GM23338 (cell line): ENCODE measurements at regions not wholly inside any gene's neighbourhood (a gene's known extent, or its start where the extent isn't known, plus 50 kb on each side); places are given as distances from the start of the nearest gene placed in this dataset.

Source experiments
- ATAC-seq: fragments of 200-7000 bp; cut with Tn5 transposase; 3 replicates; pipeline ENCODE4 v1.9.1; 2020
- DNase-seq: peaks from one replicate; pipeline ENCODE4 v3.0.0-alpha.2; 2015; ENCODE audit warnings: low spot score
- H2AFZ ChIP-seq: fragments of 200-600 bp; sonication (generic); 2 replicates; pipeline ENCODE4 v1.8.0; 2016; ENCODE audit warnings: antibody characterized with exemption, mild to moderate bottlenecking, moderate library complexity
- H3F3A ChIP-seq: fragments of 200-600 bp; sonication (generic); replicated peaks from 2 replicates; pipeline ENCODE4 v1.8.0; 2017; ENCODE audit warnings: antibody characterized with exemption, mixed run types, low read depth
- H3K27ac ChIP-seq: fragments of 200-600 bp; sonication (generic); 2 replicates; pipeline ENCODE4 v1.6.1; 2016; ENCODE audit warnings: low read depth
- H3K27me3 ChIP-seq: fragments of 200-600 bp; sonication (generic); 2 replicates; pipeline ENCODE4 v1.8.0; 2016; ENCODE audit warnings: mild to moderate bottlenecking, mixed run types, moderate library complexity; ENCODE audit not compliant: insufficient read depth
- H3K36me3 ChIP-seq: fragments of 200-600 bp; sonication (generic); 2 replicates; pipeline ENCODE4 v1.8.0; 2016; ENCODE audit warnings: mild to moderate bottlenecking; ENCODE audit not compliant: insufficient read depth
- H3K4me1 ChIP-seq: fragments of 200-600 bp; sonication (generic); 2 replicates; pipeline ENCODE4 v1.8.0; 2016; ENCODE audit warnings: mild to moderate bottlenecking, moderate library complexity; ENCODE audit not compliant: insufficient read depth
- H3K4me2 ChIP-seq: fragments of 200-600 bp; sonication (generic); 2 replicates; pipeline ENCODE4 v1.7.1; 2017; ENCODE audit warnings: mixed run types
- H3K4me3 ChIP-seq: fragments of 200-600 bp; sonication (generic); 2 replicates; pipeline ENCODE4 v1.6.1; 2016; ENCODE audit warnings: mixed run types
- H3K79me2 ChIP-seq: fragments of 200-600 bp; sonication (generic); replicated peaks from 2 replicates; pipeline ENCODE4 v1.8.0; 2017; ENCODE audit warnings: mild to moderate bottlenecking; ENCODE audit not compliant: insufficient read depth
- H3K9me2 ChIP-seq: fragments of 200-600 bp; sonication (generic); 2 replicates; pipeline ENCODE4 v1.8.0; 2017; ENCODE audit not compliant: insufficient read depth
- H4K20me1 ChIP-seq: fragments of 200-600 bp; sonication (generic); replicated peaks from 2 replicates; pipeline ENCODE4 v1.8.0; 2017; ENCODE audit warnings: mild to moderate bottlenecking; ENCODE audit not compliant: insufficient read depth
- H3K27ac Mint-ChIP-seq: 2 replicates; pipeline ENCODE4 v1.8.0; 2020; ENCODE audit warnings: inconsistent platforms, mild to moderate bottlenecking, moderate library complexity, mixed read lengths
- H3K27me3 Mint-ChIP-seq: 3 replicates; pipeline ENCODE4 v1.8.0; 2022; ENCODE audit warnings: low read depth, mild to moderate bottlenecking, moderate library complexity, mixed read lengths, inconsistent platforms; ENCODE audit not compliant: insufficient read depth, poor library complexity
- H3K36me3 Mint-ChIP-seq: 3 replicates; pipeline ENCODE4 v1.8.0; 2021; ENCODE audit warnings: low read depth, mild to moderate bottlenecking, inconsistent platforms, moderate library complexity, mixed read lengths
- H3K4me1 Mint-ChIP-seq: 3 replicates; pipeline ENCODE4 v1.8.0; 2020; ENCODE audit warnings: mild to moderate bottlenecking, inconsistent platforms, mixed read lengths
- H3K4me3 Mint-ChIP-seq: 3 replicates; pipeline ENCODE4 v1.8.0; 2021; ENCODE audit warnings: moderate library complexity, mild to moderate bottlenecking, inconsistent platforms, mixed read lengths
- H3K9me3 Mint-ChIP-seq: 3 replicates; pipeline ENCODE4 v1.8.0; 2020; ENCODE audit warnings: moderate library complexity, mild to moderate bottlenecking, inconsistent platforms, mixed read lengths
- CREB1 ChIP-seq: fragments of 250-450 bp; sonication (Bioruptor Pico); IDR thresholded peaks from 2 replicates; pipeline ENCODE4 v1.5.0; 2020; ENCODE audit warnings: low read depth, mild to moderate bottlenecking, moderate library complexity
- EZH2 ChIP-seq: fragments of 200-600 bp; sonication (generic); IDR thresholded peaks from one replicate; pipeline ENCODE4 v1.8.0; 2017; ENCODE audit warnings: antibody characterized with exemption, mild to moderate bottlenecking, low read depth; ENCODE audit not compliant: unreplicated experiment
- EZH2phosphoT487 ChIP-seq: fragments of 200-600 bp; sonication (generic); IDR thresholded peaks from one replicate; pipeline ENCODE4 v1.8.1; 2018; ENCODE audit warnings: antibody characterized with exemption; ENCODE audit not compliant: unreplicated experiment
- JUNB ChIP-seq: IDR thresholded peaks from one replicate; pipeline ENCODE4 v1.6.1; 2016; ENCODE audit warnings: antibody characterized with exemption; ENCODE audit not compliant: unreplicated experiment
- NANOG ChIP-seq: IDR thresholded peaks from 2 replicates; pipeline ENCODE4 v1.6.1; 2016; ENCODE audit warnings: antibody characterized with exemption, borderline replicate concordance
- POLR2AphosphoS5 ChIP-seq: IDR thresholded peaks from 2 replicates; pipeline ENCODE4 v1.6.1; 2016; ENCODE audit warnings: antibody characterized with exemption, low read depth
- STAT1 ChIP-seq: IDR thresholded peaks from one replicate; pipeline ENCODE4 v1.6.1; 2016; ENCODE audit warnings: antibody characterized with exemption; ENCODE audit not compliant: unreplicated experiment
- ZNF114 ChIP-seq: fragments of 250-450 bp; sonication (Bioruptor Pico); IDR thresholded peaks from 2 replicates; pipeline ENCODE4 v1.5.0; 2020; ENCODE audit warnings: mild to moderate bottlenecking, moderate library complexity
- ZNF331 ChIP-seq: fragments of 250-450 bp; sonication (Bioruptor Pico); IDR thresholded peaks from 2 replicates; pipeline ENCODE4 v1.5.0; 2020; ENCODE audit warnings: low read depth, mild to moderate bottlenecking, moderate library complexity
- TF ChIP-seq, protein P1 (sequence below): IDR thresholded peaks from one replicate; pipeline ENCODE4 v1.6.1; 2018; ENCODE audit warnings: antibody characterized with exemption; ENCODE audit not compliant: unreplicated experiment
- TF ChIP-seq, protein P2 (sequence below): fragments of 250-450 bp; sonication (Bioruptor Pico); IDR thresholded peaks from 2 replicates; pipeline ENCODE4 v1.5.0; 2020; ENCODE audit warnings: mild to moderate bottlenecking, moderate library complexity
- TF ChIP-seq, protein P3 (sequence below): IDR thresholded peaks from 2 replicates; pipeline ENCODE4 v1.6.1; 2016; ENCODE audit warnings: antibody characterized with exemption
- TF ChIP-seq, protein P4 (sequence below), 2 experiments: fragments of 200-600 bp in 1 of 2; sonication (generic) in 1 of 2; conservative IDR thresholded peaks; 2 replicates each; pipeline versions ENCODE4 v1.5.1 to v1.6.1; 2016 to 2017; ENCODE audit warnings: antibody characterized with exemption in 2 of 2, low read depth in 2 of 2, mild to moderate bottlenecking in 2 of 2, moderate library complexity in 1 of 2

DNA sequence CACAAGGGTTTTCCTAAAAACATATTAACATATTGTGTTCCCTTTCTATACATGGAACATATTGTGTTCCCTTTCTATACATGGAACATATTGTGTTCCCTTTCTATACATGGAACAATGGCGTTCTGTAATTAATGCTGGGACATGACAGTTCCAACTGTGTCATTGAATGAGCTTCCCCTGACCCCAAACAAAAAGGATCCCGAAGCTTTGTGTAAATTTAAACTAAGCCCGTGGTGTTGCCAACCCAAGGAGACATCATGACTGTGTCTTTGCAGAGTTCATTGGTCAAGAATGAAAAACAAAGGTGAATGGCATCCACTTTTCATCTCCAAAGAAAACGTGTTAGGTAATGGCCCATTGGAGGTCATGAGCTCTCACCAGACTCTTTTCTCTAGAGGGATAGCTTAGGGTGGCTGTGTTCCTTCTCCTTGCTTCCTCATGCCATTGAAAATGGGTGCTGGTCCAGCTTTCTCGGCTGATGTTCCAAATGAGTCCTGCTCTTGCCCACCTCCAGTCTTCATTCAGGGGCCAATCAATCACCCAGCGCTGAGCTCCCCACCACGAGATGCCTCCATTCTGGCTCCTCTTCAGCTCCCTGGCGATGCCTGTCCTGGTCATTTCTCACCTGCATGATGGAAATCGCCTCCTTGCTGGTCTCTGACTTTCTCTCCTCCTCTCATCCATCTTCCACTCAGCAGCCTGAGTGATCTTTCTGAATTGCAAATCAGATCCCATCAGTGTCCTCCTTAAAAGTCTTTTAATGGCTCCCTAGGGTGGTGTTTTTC is 156.1 kb downstream of the VRK1 start:
- no peaks in the 10 kb centered on the region for H3K4me1 ChIP-seq
- no peaks in the 10 kb centered on the region for H3K9me2 ChIP-seq
- ATAC-seq: no peak
- Mint-ChIP-seq H3K4me1 (peaks cover 8% of the 10 kb centered on the region), H3K9me3 (no peaks in the 10 kb centered on the region; the same call in 2 of the 3 replicates), H3K4me3 (no peak overlapping the region), H3K27me3 (peaks cover 5% of the 10 kb centered on the region), H3K36me3 (peaks cover 1% of the 10 kb centered on the region; the same call in 1 of the 3 replicates), H3K27ac (no peak overlapping the region; the same call in 1 of the 2 replicates)
- H3K36me3 ChIP-seq: no peaks in the 10 kb centered on the region
- no peak overlapping the region for H2AFZ ChIP-seq
- no peak overlapping the region for H3K4me3 ChIP-seq
- DNase-seq: no peak
- no peak overlapping the region for H3K4me2 ChIP-seq
- H3K79me2 ChIP-seq: no peaks in the 10 kb centered on the region
- H4K20me1 ChIP-seq: no peaks in the 10 kb centered on the region
- TF ChIP-seq JUNB (no peak), POLR2AphosphoS5 (no peak), STAT1 (no peak), ZNF331 (no peak), ZNF114 (CRISPR knock-in tag) (no peak), EZH2 (no peak), EZH2phosphoT487 (no peak), NANOG (no peak), CREB1 (no peak)
- TF ChIP-seq, protein P1, sequence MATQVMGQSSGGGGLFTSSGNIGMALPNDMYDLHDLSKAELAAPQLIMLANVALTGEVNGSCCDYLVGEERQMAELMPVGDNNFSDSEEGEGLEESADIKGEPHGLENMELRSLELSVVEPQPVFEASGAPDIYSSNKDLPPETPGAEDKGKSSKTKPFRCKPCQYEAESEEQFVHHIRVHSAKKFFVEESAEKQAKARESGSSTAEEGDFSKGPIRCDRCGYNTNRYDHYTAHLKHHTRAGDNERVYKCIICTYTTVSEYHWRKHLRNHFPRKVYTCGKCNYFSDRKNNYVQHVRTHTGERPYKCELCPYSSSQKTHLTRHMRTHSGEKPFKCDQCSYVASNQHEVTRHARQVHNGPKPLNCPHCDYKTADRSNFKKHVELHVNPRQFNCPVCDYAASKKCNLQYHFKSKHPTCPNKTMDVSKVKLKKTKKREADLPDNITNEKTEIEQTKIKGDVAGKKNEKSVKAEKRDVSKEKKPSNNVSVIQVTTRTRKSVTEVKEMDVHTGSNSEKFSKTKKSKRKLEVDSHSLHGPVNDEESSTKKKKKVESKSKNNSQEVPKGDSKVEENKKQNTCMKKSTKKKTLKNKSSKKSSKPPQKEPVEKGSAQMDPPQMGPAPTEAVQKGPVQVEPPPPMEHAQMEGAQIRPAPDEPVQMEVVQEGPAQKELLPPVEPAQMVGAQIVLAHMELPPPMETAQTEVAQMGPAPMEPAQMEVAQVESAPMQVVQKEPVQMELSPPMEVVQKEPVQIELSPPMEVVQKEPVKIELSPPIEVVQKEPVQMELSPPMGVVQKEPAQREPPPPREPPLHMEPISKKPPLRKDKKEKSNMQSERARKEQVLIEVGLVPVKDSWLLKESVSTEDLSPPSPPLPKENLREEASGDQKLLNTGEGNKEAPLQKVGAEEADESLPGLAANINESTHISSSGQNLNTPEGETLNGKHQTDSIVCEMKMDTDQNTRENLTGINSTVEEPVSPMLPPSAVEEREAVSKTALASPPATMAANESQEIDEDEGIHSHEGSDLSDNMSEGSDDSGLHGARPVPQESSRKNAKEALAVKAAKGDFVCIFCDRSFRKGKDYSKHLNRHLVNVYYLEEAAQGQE: no peak
- TF ChIP-seq, protein P2, sequence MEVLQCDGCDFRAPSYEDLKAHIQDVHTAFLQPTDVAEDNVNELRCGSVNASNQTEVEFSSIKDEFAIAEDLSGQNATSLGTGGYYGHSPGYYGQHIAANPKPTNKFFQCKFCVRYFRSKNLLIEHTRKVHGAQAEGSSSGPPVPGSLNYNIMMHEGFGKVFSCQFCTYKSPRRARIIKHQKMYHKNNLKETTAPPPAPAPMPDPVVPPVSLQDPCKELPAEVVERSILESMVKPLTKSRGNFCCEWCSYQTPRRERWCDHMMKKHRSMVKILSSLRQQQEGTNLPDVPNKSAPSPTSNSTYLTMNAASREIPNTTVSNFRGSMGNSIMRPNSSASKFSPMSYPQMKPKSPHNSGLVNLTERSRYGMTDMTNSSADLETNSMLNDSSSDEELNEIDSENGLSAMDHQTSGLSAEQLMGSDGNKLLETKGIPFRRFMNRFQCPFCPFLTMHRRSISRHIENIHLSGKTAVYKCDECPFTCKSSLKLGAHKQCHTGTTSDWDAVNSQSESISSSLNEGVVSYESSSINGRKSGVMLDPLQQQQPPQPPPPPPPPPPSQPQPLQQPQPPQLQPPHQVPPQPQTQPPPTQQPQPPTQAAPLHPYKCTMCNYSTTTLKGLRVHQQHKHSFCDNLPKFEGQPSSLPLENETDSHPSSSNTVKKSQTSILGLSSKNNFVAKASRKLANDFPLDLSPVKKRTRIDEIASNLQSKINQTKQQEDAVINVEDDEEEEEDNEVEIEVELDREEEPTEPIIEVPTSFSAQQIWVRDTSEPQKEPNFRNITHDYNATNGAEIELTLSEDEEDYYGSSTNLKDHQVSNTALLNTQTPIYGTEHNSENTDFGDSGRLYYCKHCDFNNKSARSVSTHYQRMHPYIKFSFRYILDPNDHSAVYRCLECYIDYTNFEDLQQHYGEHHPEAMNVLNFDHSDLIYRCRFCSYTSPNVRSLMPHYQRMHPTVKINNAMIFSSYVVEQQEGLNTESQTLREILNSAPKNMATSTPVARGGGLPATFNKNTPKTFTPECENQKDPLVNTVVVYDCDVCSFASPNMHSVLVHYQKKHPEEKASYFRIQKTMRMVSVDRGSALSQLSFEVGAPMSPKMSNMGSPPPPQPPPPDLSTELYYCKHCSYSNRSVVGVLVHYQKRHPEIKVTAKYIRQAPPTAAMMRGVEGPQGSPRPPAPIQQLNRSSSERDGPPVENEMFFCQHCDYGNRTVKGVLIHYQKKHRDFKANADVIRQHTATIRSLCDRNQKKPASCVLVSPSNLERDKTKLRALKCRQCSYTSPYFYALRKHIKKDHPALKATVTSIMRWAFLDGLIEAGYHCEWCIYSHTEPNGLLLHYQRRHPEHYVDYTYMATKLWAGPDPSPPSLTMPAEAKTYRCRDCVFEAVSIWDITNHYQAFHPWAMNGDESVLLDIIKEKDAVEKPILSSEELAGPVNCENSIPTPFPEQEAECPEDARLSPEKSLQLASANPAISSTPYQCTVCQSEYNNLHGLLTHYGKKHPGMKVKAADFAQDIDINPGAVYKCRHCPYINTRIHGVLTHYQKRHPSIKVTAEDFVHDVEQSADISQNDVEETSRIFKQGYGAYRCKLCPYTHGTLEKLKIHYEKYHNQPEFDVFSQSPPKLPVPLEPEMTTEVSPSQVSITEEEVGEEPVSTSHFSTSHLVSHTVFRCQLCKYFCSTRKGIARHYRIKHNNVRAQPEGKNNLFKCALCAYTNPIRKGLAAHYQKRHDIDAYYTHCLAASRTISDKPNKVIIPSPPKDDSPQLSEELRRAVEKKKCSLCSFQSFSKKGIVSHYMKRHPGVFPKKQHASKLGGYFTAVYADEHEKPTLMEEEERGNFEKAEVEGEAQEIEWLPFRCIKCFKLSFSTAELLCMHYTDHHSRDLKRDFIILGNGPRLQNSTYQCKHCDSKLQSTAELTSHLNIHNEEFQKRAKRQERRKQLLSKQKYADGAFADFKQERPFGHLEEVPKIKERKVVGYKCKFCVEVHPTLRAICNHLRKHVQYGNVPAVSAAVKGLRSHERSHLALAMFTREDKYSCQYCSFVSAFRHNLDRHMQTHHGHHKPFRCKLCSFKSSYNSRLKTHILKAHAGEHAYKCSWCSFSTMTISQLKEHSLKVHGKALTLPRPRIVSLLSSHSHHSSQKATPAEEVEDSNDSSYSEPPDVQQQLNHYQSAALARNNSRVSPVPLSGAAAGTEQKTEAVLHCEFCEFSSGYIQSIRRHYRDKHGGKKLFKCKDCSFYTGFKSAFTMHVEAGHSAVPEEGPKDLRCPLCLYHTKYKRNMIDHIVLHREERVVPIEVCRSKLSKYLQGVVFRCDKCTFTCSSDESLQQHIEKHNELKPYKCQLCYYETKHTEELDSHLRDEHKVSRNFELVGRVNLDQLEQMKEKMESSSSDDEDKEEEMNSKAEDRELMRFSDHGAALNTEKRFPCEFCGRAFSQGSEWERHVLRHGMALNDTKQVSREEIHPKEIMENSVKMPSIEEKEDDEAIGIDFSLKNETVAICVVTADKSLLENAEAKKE: no peak
- TF ChIP-seq, protein P3, sequence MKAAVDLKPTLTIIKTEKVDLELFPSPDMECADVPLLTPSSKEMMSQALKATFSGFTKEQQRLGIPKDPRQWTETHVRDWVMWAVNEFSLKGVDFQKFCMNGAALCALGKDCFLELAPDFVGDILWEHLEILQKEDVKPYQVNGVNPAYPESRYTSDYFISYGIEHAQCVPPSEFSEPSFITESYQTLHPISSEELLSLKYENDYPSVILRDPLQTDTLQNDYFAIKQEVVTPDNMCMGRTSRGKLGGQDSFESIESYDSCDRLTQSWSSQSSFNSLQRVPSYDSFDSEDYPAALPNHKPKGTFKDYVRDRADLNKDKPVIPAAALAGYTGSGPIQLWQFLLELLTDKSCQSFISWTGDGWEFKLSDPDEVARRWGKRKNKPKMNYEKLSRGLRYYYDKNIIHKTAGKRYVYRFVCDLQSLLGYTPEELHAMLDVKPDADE: no peak
- TF ChIP-seq, protein P4, sequence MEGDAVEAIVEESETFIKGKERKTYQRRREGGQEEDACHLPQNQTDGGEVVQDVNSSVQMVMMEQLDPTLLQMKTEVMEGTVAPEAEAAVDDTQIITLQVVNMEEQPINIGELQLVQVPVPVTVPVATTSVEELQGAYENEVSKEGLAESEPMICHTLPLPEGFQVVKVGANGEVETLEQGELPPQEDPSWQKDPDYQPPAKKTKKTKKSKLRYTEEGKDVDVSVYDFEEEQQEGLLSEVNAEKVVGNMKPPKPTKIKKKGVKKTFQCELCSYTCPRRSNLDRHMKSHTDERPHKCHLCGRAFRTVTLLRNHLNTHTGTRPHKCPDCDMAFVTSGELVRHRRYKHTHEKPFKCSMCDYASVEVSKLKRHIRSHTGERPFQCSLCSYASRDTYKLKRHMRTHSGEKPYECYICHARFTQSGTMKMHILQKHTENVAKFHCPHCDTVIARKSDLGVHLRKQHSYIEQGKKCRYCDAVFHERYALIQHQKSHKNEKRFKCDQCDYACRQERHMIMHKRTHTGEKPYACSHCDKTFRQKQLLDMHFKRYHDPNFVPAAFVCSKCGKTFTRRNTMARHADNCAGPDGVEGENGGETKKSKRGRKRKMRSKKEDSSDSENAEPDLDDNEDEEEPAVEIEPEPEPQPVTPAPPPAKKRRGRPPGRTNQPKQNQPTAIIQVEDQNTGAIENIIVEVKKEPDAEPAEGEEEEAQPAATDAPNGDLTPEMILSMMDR (conservative IDR thresholded peaks at IDR 0.05; ENCODE audit: low read depth in 2 of 2): no peak
- H3K27me3 ChIP-seq: no peaks in the 10 kb centered on the region
- no peaks in the 10 kb centered on the region for H3F3A ChIP-seq
- H3K27ac ChIP-seq: no peak overlapping the region
